GM18868 (cell line): ENCODE measurements at regions not wholly inside any gene's neighbourhood (a gene's known extent, or its start where the extent isn't known, plus 50 kb on each side); places are given as distances from the start of the nearest gene placed in this dataset.
"Not testable (repeated sequence)": the region's sequence is repeated elsewhere in the genome, so short reads cannot be mapped to it uniquely, and the experiment has no call there.

Experiments used
- ATAC-seq: cut with Tn5 transposase; IDR thresholded peaks from one replicate; pipeline ENCODE4 v1.9.1; 2021; ENCODE audit warnings: mild to moderate bottlenecking, moderate library complexity; ENCODE audit not compliant: unreplicated experiment

GRCh38 chr17:33959098-33959497, 296.0 kb upstream of the CCL2 start:
- not testable (repeated sequence) for ATAC-seq

GRCh38 chr17:33962857-33963655, 292.0 kb upstream of the CCL2 start:
- ATAC-seq, result no peak

- ATAC-seq, result peak; percentile 76
Measured at GRCh38 chr17:33964344-33964979, 290.6 kb upstream of the CCL2 start.

- no peak for ATAC-seq
Measured at GRCh38 chr17:33966410-33967059, 288.6 kb upstream of the CCL2 start.

GRCh38 chr17:33967608-33968349, 287.3 kb upstream of the CCL2 start:
- ATAC-seq, result no peak

GRCh38 chr17:33968350-33969044, 286.6 kb upstream of the CCL2 start:
- peak; percentile 73 for ATAC-seq

GRCh38 chr17:33970279-33970678, 284.8 kb upstream of the CCL2 start:
- no peak for ATAC-seq

- ATAC-seq, result no peak
Measured at GRCh38 chr17:33972763-33973162, 282.3 kb upstream of the CCL2 start.

GRCh38 chr17:33973491-33973890, 281.6 kb upstream of the CCL2 start:
- ATAC-seq, result no peak

GRCh38 chr17:33974276-33974675, 280.8 kb upstream of the CCL2 start:
- ATAC-seq, result no peak

- no peak for ATAC-seq
Measured at GRCh38 chr17:33976831-33977230, 278.3 kb upstream of the CCL2 start.

- no peak for ATAC-seq
Measured at GRCh38 chr17:33977729-33978514, 277.2 kb upstream of the CCL2 start.

- ATAC-seq, result no peak
Measured at GRCh38 chr17:33978889-33979288, 276.2 kb upstream of the CCL2 start.

- ATAC-seq, result peak; percentile 67
Measured at GRCh38 chr17:33980193-33980592, 274.9 kb upstream of the CCL2 start.

- no peak for ATAC-seq
Measured at GRCh38 chr17:33981711-33982601, 273.1 kb upstream of the CCL2 start.

- no peak for ATAC-seq
Measured at GRCh38 chr17:33982909-33983308, 272.2 kb upstream of the CCL2 start.

GRCh38 chr17:33983824-33984574, 271.1 kb upstream of the CCL2 start:
- ATAC-seq, result no peak

GRCh38 chr17:33986088-33986487, 269.0 kb upstream of the CCL2 start:
- ATAC-seq, result no peak
